Liver (tissue), 1 donor: ENCODE measurements at regions not wholly inside any gene's neighbourhood (a gene's known extent, or its start where the extent isn't known, plus 50 kb on each side); places are given as distances from the start of the nearest gene placed in this dataset. TPM values are rescaled to one million over a fixed set of nuclear protein-coding genes. Genes with fewer than 3 reads are reported as not detected.

Experiments used
- small RNA-seq: library from RNA; depleted of rRNA; stranded (forward); fragments of <200 nt; gene quantifications from one replicate; pipeline ENCODE3, GENCODE V24; 2014

Small RNAs in the stretch of these regions (small RNA-seq; reads per million reads assigned to genes)
- not detected for gene RNU6-1051P
